HCT116 (cell line): ENCODE measurements at regions not wholly inside any gene's neighbourhood (a gene's known extent, or its start where the extent isn't known, plus 50 kb on each side); places are given as distances from the start of the nearest gene placed in this dataset.

Experiments
- ATAC-seq: fragments of 200-7000 bp; cut with Tn5 transposase; 2 replicates; pipeline ENCODE4 v1.9.1; 2020; ENCODE audit warnings: mild to moderate bottlenecking, moderate library complexity
- BruUV-seq: library from RNA; stranded (reverse); fragments of 400-500 nt; replicated peaks from 2 replicates; lab custom pipeline; 2021; lab: Mats Ljungman, UMichigan
- CTCF ChIA-PET: fragments of 300-600 bp; sonication (Branson Sonifier 250); formaldehyde crosslinking; loops from one replicate; lab custom pipeline; 2021; ENCODE audit warnings: antibody characterized with exemption; lab: Charles Lee
- POLR2A ChIA-PET: fragments of 300-600, 350-600 bp; sonication (Branson Sonifier 250); formaldehyde crosslinking; loops from one replicate; lab custom pipeline; 2021; ENCODE audit warnings: antibody characterized with exemption; lab: Charles Lee
- RAD21 ChIA-PET, 2 experiments: fragments of 300-600 bp; sonication (Branson Sonifier 250); formaldehyde crosslinking; loops; one replicate each; lab custom pipeline; 2023; ENCODE audit warnings: low total read pairs in 2 of 2; ENCODE audit not compliant: uncharacterized antibody in 2 of 2, unreplicated experiment in 2 of 2, low non-redundant PET in 1 of 2; lab: Charles Lee
- DNase-seq: peaks from one replicate; pipeline ENCODE4 v3.0.0-alpha.2; 2010; ENCODE audit warnings: low read depth, low spot score
- H2AFZ ChIP-seq: fragments of 200-600 bp; shearing (Covaris generic), sonication (generic); 2 replicates; pipeline ENCODE4 v1.6.1; 2017; ENCODE audit warnings: low read depth, mixed run types, mixed read lengths, antibody characterized with exemption, low read length; ENCODE audit not compliant: poor library complexity, severe bottlenecking
- H3K27ac ChIP-seq: 2 replicates; pipeline ENCODE4 v1.5.1; 2012; ENCODE audit warnings: low read depth, low read length
- H3K27me3 ChIP-seq: fragments of 200-600 bp; sonication (generic); 2 replicates; pipeline ENCODE4 v1.6.1; 2016; ENCODE audit warnings: mixed run types, low read length, mixed read lengths; ENCODE audit not compliant: insufficient read depth
- H3K36me3 ChIP-seq, 2 experiments: fragments of 200-500 bp in 1 of 2; fragments of 200-600 bp in 1 of 2; sonication (Bioruptor generic) in 1 of 2; sonication (generic) in 1 of 2; 2 replicates each; pipeline versions ENCODE4 v1.5.1 to v1.6.1; 2014 to 2016; ENCODE audit warnings: low read length in 2 of 2, inconsistent platforms in 1 of 2, mixed read lengths in 1 of 2, mixed run types in 1 of 2; ENCODE audit not compliant: insufficient read depth in 2 of 2, control insufficient read depth in 1 of 2
- H3K4me1 ChIP-seq, 2 experiments: fragments of 200-600 bp in 1 of 2; sonication (generic) in 1 of 2; 2 replicates each; pipeline versions ENCODE4 v1.5.1 to v1.6.1; 2012 to 2017; ENCODE audit warnings: low read length in 2 of 2, inconsistent platforms in 1 of 2, mild to moderate bottlenecking in 1 of 2, mixed read lengths in 1 of 2, mixed run types in 1 of 2, moderate library complexity in 1 of 2; ENCODE audit not compliant: insufficient read depth in 2 of 2, control insufficient read depth in 1 of 2
- H3K4me2 ChIP-seq: fragments of 200-600 bp; sonication (generic); 2 replicates; pipeline ENCODE4 v1.6.1; 2017; ENCODE audit warnings: mixed run types, low read length, mixed read lengths
- H3K4me3 ChIP-seq, 2 experiments: fragments of 200-600 bp in 1 of 2; sonication (generic) in 1 of 2; replicated peaks in 1 of 2; 2 replicates each; pipeline ENCODE4 v1.5.1; 2011 to 2016; ENCODE audit warnings: low read length in 2 of 2, control low read depth in 1 of 2, low read depth in 1 of 2, mild to moderate bottlenecking in 1 of 2, mixed read lengths in 1 of 2, mixed run types in 1 of 2
- H3K79me2 ChIP-seq: fragments of 200-600 bp; sonication (generic); 2 replicates; pipeline ENCODE4 v1.6.1; 2017; ENCODE audit warnings: mild to moderate bottlenecking, mixed run types, low read length, moderate library complexity, mixed read lengths; ENCODE audit not compliant: insufficient read depth
- H3K9ac ChIP-seq: fragments of 200-600 bp; sonication (generic); 2 replicates; pipeline ENCODE4 v1.6.1; 2016; ENCODE audit warnings: low read length, mixed read lengths
- H3K9me2 ChIP-seq: fragments of 200-600 bp; sonication (generic), shearing (Covaris generic); 2 replicates; pipeline ENCODE4 v1.6.1; 2017; ENCODE audit warnings: mixed run types, mild to moderate bottlenecking, moderate library complexity; ENCODE audit not compliant: insufficient read depth
- H3K9me3 ChIP-seq, 2 experiments: fragments of 200-500 bp in 1 of 2; fragments of 200-600 bp in 1 of 2; sonication (Bioruptor generic) in 1 of 2; sonication (generic) in 1 of 2; 2 replicates each; pipeline ENCODE4 v1.6.1; 2014 to 2017; ENCODE audit warnings: low read length in 2 of 2, mixed read lengths in 2 of 2, inconsistent platforms in 1 of 2, low read depth in 1 of 2, mild to moderate bottlenecking in 1 of 2, mixed run types in 1 of 2, moderate library complexity in 1 of 2; ENCODE audit not compliant: control insufficient read depth in 1 of 2, insufficient read depth in 1 of 2
- H4K20me1 ChIP-seq: fragments of 200-600 bp; sonication (generic), shearing (Covaris generic); 2 replicates; pipeline ENCODE4 v1.6.1; 2017; ENCODE audit warnings: mixed run types, mild to moderate bottlenecking, moderate library complexity; ENCODE audit not compliant: insufficient read depth
- ATF3 ChIP-seq: IDR thresholded peaks from 2 replicates; pipeline ENCODE4 v1.6.1; 2012
- CEBPB ChIP-seq: IDR thresholded peaks from 2 replicates; pipeline ENCODE4 v1.6.1; 2012; ENCODE audit warnings: low read depth
- CTCF ChIP-seq, 3 experiments: fragments of 200-600 bp in 1 of 3; sonication (generic) in 1 of 3; IDR thresholded peaks in 2 of 3; conservative IDR thresholded peaks in 1 of 3; 2 replicates each; pipeline ENCODE4 v1.5.1; 2012 to 2017; ENCODE audit warnings: low read depth in 2 of 3, low read length in 2 of 3, antibody characterized with exemption in 1 of 3, borderline replicate concordance in 1 of 3, control low read depth in 1 of 3, mild to moderate bottlenecking in 1 of 3, mixed read lengths in 1 of 3, mixed run types in 1 of 3, moderate library complexity in 1 of 3; ENCODE audit not compliant: insufficient read depth in 1 of 3
- EGR1 ChIP-seq: IDR thresholded peaks from 2 replicates; pipeline ENCODE4 v1.6.1; 2012; ENCODE audit warnings: low read depth
- ELF1 ChIP-seq: IDR thresholded peaks from 2 replicates; pipeline ENCODE4 v1.6.1; 2012; ENCODE audit warnings: low read depth, borderline replicate concordance
- EZH2 ChIP-seq: fragments of 200-600 bp; sonication (generic); IDR thresholded peaks from 2 replicates; pipeline ENCODE4 v1.6.1; 2017; ENCODE audit warnings: antibody characterized with exemption, mixed run types
- FOSL1 ChIP-seq: IDR thresholded peaks from 2 replicates; pipeline ENCODE4 v1.6.1; 2012; ENCODE audit warnings: low read depth
- JUND ChIP-seq: IDR thresholded peaks from 2 replicates; pipeline ENCODE4 v1.6.1; 2012
- POLR2A ChIP-seq: IDR thresholded peaks from 2 replicates; pipeline ENCODE4 v1.7.0; 2011; ENCODE audit warnings: borderline replicate concordance; ENCODE audit not compliant: insufficient read depth, insufficient read length; ENCODE audit errors: extremely low read depth
- POLR2AphosphoS5 ChIP-seq: IDR thresholded peaks from 2 replicates; pipeline ENCODE4 v1.6.1; 2011; ENCODE audit warnings: mild to moderate bottlenecking, low read depth, low read length, moderate library complexity
- REST ChIP-seq: IDR thresholded peaks from 2 replicates; pipeline ENCODE4 v1.6.1; 2012; ENCODE audit warnings: low read depth
- SIN3A ChIP-seq: IDR thresholded peaks from 2 replicates; pipeline ENCODE4 v1.6.1; 2012; ENCODE audit warnings: low read depth
- SP1 ChIP-seq: IDR thresholded peaks from 2 replicates; pipeline ENCODE4 v1.6.1; 2012; ENCODE audit warnings: low read depth
- TCF7L2 ChIP-seq: IDR thresholded peaks from 2 replicates; pipeline ENCODE4 v1.7.0; 2011; ENCODE audit warnings: borderline replicate concordance, inconsistent platforms; ENCODE audit not compliant: insufficient read depth, insufficient read length; ENCODE audit errors: extremely low read depth
- ZFX ChIP-seq: fragments of 450-650 bp; IDR thresholded peaks from 2 replicates; pipeline ENCODE4 v1.6.1; 2017
- intact Hi-C: fragments of 100-400 bp; cut with micrococcal nuclease; formaldehyde crosslinking; loops from 2 replicates; pipeline ENCODE4 v1.10.0; 2022

- Histone ChIP-seq H3K27ac (no peak overlapping the region), H3K9me3 (no peaks in the 10 kb centered on the region), H3K4me2 (no peak overlapping the region), H4K20me1 (no peaks in the 10 kb centered on the region), H2AFZ (no peak overlapping the region), H3K79me2 (no peaks in the 10 kb centered on the region), H3K36me3 (no peaks in the 10 kb centered on the region), H3K4me3 (no peak overlapping the region), H3K27me3 (no peaks in the 10 kb centered on the region), H3K9ac (no peak overlapping the region), H3K4me1 (no peaks in the 10 kb centered on the region), H3K9me2 (no peaks in the 10 kb centered on the region)
- ATAC-seq (no peak), DNase-seq (no peak)
- BruUV-seq = no TSS peak
- intact Hi-C loops = no loop called here
- TF ChIP-seq POLR2AphosphoS5 (no peak), REST (no peak), ZFX (no peak), EGR1 (no peak), SP1 (no peak), ATF3 (no peak), CTCF (IDR thresholded peaks at IDR 0.05 in 2 of 3, conservative IDR thresholded peaks at IDR 0.05 in 1 of 3; ENCODE audit: borderline replicate concordance in 1 of 3, insufficient read depth in 1 of 3, low read depth in 2 of 3, low read length in 2 of 3) (no peak), EZH2 (no peak), FOSL1 (no peak), TCF7L2 (no peak), POLR2A (no peak), ELF1 (no peak), CEBPB (no peak), JUND (no peak), SIN3A (no peak)
- POLR2A ChIA-PET = no interaction called here
- RAD21 ChIA-PET = no interaction called here
- CTCF ChIA-PET = no interaction called here
Measured at GRCh38 chrX:140912606-140913005, 89.8 kb upstream of the SPANXB1 start.
